Activated T-cell treated with anti-CD3 and anti-CD28 coated beads, Interleukin-2, amount 50 U/mL, for 4 hours (primary cell): ENCODE measurements at regions not wholly inside any gene's neighbourhood (a gene's known extent, or its start where the extent isn't known, plus 50 kb on each side); places are given as distances from the start of the nearest gene placed in this dataset.

Experiments used
- ATAC-seq, 2 donors: fragments of 200-7000 bp; cut with Tn5 transposase; one replicate each; pipeline ENCODE4 v1.10.0; 2021
- DNase-seq: peaks from one replicate; pipeline ENCODE4 v3.0.0-alpha.2; 2020
- H3K27me3 Mint-ChIP-seq: one replicate; pipeline ENCODE4 v1.8.0; 2021; ENCODE audit warnings: low read depth, mixed read lengths
- H3K36me3 Mint-ChIP-seq: one replicate; pipeline ENCODE4 v1.8.0; 2022; ENCODE audit warnings: mixed read lengths; ENCODE audit not compliant: insufficient read depth
- H3K4me1 Mint-ChIP-seq: one replicate; pipeline ENCODE4 v1.8.0; 2021; ENCODE audit warnings: low read depth, mixed read lengths
- H3K4me3 Mint-ChIP-seq: one replicate; pipeline ENCODE4 v1.8.0; 2021; ENCODE audit warnings: mild to moderate bottlenecking, moderate library complexity, mixed read lengths
- H3K9me3 Mint-ChIP-seq: one replicate; pipeline ENCODE4 v1.8.0; 2021; ENCODE audit warnings: mixed read lengths

GRCh38 chr15:25179673-25180511 is 225.1 kb downstream of the SNRPN start:
- Mint-ChIP-seq H3K4me3 (no peak overlapping the region), H3K36me3 (no peaks in the 10 kb centered on the region), H3K9me3 (peaks cover 7% of the 10 kb centered on the region), H3K27me3 (no peaks in the 10 kb centered on the region), H3K4me1 (no peaks in the 10 kb centered on the region)
- DNase-seq, result peak; percentile 1
- ATAC-seq, result no peak

GRCh38 chr15:25180606-25181292 is 226.0 kb downstream of the SNRPN start:
- peak; percentile 1 for DNase-seq
- ATAC-seq, result no peak
- no peaks in the 10 kb centered on the region for H3K4me1 Mint-ChIP-seq
- H3K4me3 Mint-ChIP-seq, result no peak overlapping the region
- no peaks in the 10 kb centered on the region for H3K36me3 Mint-ChIP-seq
- H3K9me3 Mint-ChIP-seq, result peaks cover 3% of the 10 kb centered on the region
- no peaks in the 10 kb centered on the region for H3K27me3 Mint-ChIP-seq

- ATAC-seq (no peak), DNase-seq (peak; percentile 2)
- no peaks in the 10 kb centered on the region for H3K36me3 Mint-ChIP-seq
- no peak overlapping the region for H3K4me3 Mint-ChIP-seq
- H3K4me1 Mint-ChIP-seq, result no peaks in the 10 kb centered on the region
- H3K9me3 Mint-ChIP-seq, result peaks cover 3% of the 10 kb centered on the region
- H3K27me3 Mint-ChIP-seq, result no peaks in the 10 kb centered on the region
Observed at GRCh38 chr15:25181293-25182097, 226.7 kb downstream of the SNRPN start.

GRCh38 chr15:25182098-25182478 is 227.3 kb downstream of the SNRPN start:
- no peaks in the 10 kb centered on the region for H3K4me1 Mint-ChIP-seq

GRCh38 chr15:25182736-25183445 is 228.1 kb downstream of the SNRPN start:
- no peak overlapping the region for H3K4me3 Mint-ChIP-seq
- DNase-seq (peak; percentile 3), ATAC-seq (no peak)
- H3K27me3 Mint-ChIP-seq, result no peaks in the 10 kb centered on the region
- H3K9me3 Mint-ChIP-seq, result peaks cover 3% of the 10 kb centered on the region
- no peaks in the 10 kb centered on the region for H3K4me1 Mint-ChIP-seq
- no peaks in the 10 kb centered on the region for H3K36me3 Mint-ChIP-seq

More at GRCh38 chr15:25182098-25182478, 227.3 kb downstream of the SNRPN start:
- Mint-ChIP-seq H3K4me3 (no peak overlapping the region), H3K36me3 (no peaks in the 10 kb centered on the region), H3K27me3 (no peaks in the 10 kb centered on the region), H3K9me3 (peaks cover 3% of the 10 kb centered on the region)
- DNase-seq (peak; percentile 2), ATAC-seq (no peak)

GRCh38 chr15:25183581-25184251 is 228.9 kb downstream of the SNRPN start:
- no peaks in the 10 kb centered on the region for H3K27me3 Mint-ChIP-seq
- peak; percentile 1 for DNase-seq
- H3K4me3 Mint-ChIP-seq, result no peak overlapping the region
- ATAC-seq, result no peak
- no peaks in the 10 kb centered on the region for H3K4me1 Mint-ChIP-seq
- H3K36me3 Mint-ChIP-seq, result no peaks in the 10 kb centered on the region
- H3K9me3 Mint-ChIP-seq, result peaks cover 3% of the 10 kb centered on the region

- Mint-ChIP-seq H3K4me3 (no peak overlapping the region), H3K9me3 (peaks cover 3% of the 10 kb centered on the region), H3K4me1 (no peaks in the 10 kb centered on the region), H3K36me3 (no peaks in the 10 kb centered on the region), H3K27me3 (no peaks in the 10 kb centered on the region)
- ATAC-seq, result no peak
- DNase-seq, result no peak
Observed at GRCh38 chr15:25184356-25185155, 229.8 kb downstream of the SNRPN start.

- DNase-seq, result no peak
- H3K36me3 Mint-ChIP-seq, result no peaks in the 10 kb centered on the region
- H3K4me1 Mint-ChIP-seq, result no peaks in the 10 kb centered on the region
- no peaks in the 10 kb centered on the region for H3K27me3 Mint-ChIP-seq
- H3K9me3 Mint-ChIP-seq, result peaks cover 3% of the 10 kb centered on the region
- H3K4me3 Mint-ChIP-seq, result no peak overlapping the region
- ATAC-seq, result no peak
Observed at GRCh38 chr15:25185156-25185710, 230.4 kb downstream of the SNRPN start.

GRCh38 chr15:25185791-25186190 is 231.0 kb downstream of the SNRPN start:
- DNase-seq, result no peak
- no peak for ATAC-seq
- Mint-ChIP-seq H3K9me3 (peaks cover 3% of the 10 kb centered on the region), H3K4me1 (no peaks in the 10 kb centered on the region), H3K4me3 (no peak overlapping the region), H3K27me3 (no peaks in the 10 kb centered on the region), H3K36me3 (no peaks in the 10 kb centered on the region)

GRCh38 chr15:25186411-25186810 is 231.6 kb downstream of the SNRPN start:
- H3K9me3 Mint-ChIP-seq, result peaks cover 3% of the 10 kb centered on the region
- DNase-seq (no peak), ATAC-seq (no peak)
- H3K27me3 Mint-ChIP-seq, result no peaks in the 10 kb centered on the region
- H3K4me1 Mint-ChIP-seq, result no peaks in the 10 kb centered on the region
- no peak overlapping the region for H3K4me3 Mint-ChIP-seq
- H3K36me3 Mint-ChIP-seq, result no peaks in the 10 kb centered on the region

GRCh38 chr15:25186906-25187645 is 232.3 kb downstream of the SNRPN start:
- peaks cover 4% of the 10 kb centered on the region for H3K9me3 Mint-ChIP-seq
- H3K36me3 Mint-ChIP-seq, result no peaks in the 10 kb centered on the region
- H3K27me3 Mint-ChIP-seq, result no peaks in the 10 kb centered on the region
- H3K4me1 Mint-ChIP-seq, result no peaks in the 10 kb centered on the region
- H3K4me3 Mint-ChIP-seq, result no peak overlapping the region
- no peak for ATAC-seq
- no peak for DNase-seq

GRCh38 chr15:25188051-25188450 is 233.3 kb downstream of the SNRPN start:
- DNase-seq (no peak), ATAC-seq (no peak)
- H3K4me1 Mint-ChIP-seq, result no peaks in the 10 kb centered on the region
- H3K4me3 Mint-ChIP-seq, result no peak overlapping the region
- no peaks in the 10 kb centered on the region for H3K36me3 Mint-ChIP-seq
- H3K27me3 Mint-ChIP-seq, result no peaks in the 10 kb centered on the region
- peaks cover 3% of the 10 kb centered on the region for H3K9me3 Mint-ChIP-seq
